Spleen (tissue), 11 donors: ENCODE measurements at regions not wholly inside any gene's neighbourhood (a gene's known extent, or its start where the extent isn't known, plus 50 kb on each side); places are given as distances from the start of the nearest gene placed in this dataset.

Experiments
- DNase-seq: peaks from one replicate; pipeline ENCODE4 v3.0.0-alpha.2; 2020
- H3K27ac ChIP-seq, 8 donors: fragments of 200-600 bp; sonication (generic) in 7 of 8; 1 replicate in 4 of 8; 2 replicates in 4 of 8; pipeline versions ENCODE4 v1.5.0 to v1.8.0; 2016 to 2021; ENCODE audit warnings: inconsistent platforms in 4 of 8, mild to moderate bottlenecking in 4 of 8, moderate library complexity in 1 of 8
- H3K27me3 ChIP-seq, 7 donors: fragments of 200-600 bp; sonication (generic) in 6 of 7; replicated peaks in 1 of 7; 1 replicate in 4 of 7; 2 replicates in 3 of 7; pipeline versions ENCODE4 v1.5.0 to v1.8.0; 2016 to 2021; ENCODE audit warnings: inconsistent platforms in 3 of 7, mild to moderate bottlenecking in 1 of 7
- H3K36me3 ChIP-seq, 6 donors: fragments of 200-600 bp; sonication (generic) in 5 of 6; 1 replicate in 4 of 6; 2 replicates in 2 of 6; pipeline versions ENCODE4 v1.5.0 to v1.8.0; 2016 to 2021; ENCODE audit warnings: inconsistent platforms in 2 of 6
- H3K4me1 ChIP-seq, 6 donors: fragments of 200-600 bp; sonication (generic) in 5 of 6; 1 replicate in 3 of 6; 2 replicates in 3 of 6; pipeline versions ENCODE4 v1.5.0 to v1.8.0; 2016 to 2021; ENCODE audit warnings: inconsistent platforms in 3 of 6
- H3K4me3 ChIP-seq, 8 donors: fragments of 200-600 bp; sonication (generic) in 7 of 8; 1 replicate in 4 of 8; 2 replicates in 4 of 8; pipeline versions ENCODE4 v1.5.0 to v1.8.0; 2016 to 2021; ENCODE audit warnings: inconsistent platforms in 4 of 8, mild to moderate bottlenecking in 4 of 8, moderate library complexity in 2 of 8
- H3K9me3 ChIP-seq, 8 donors: fragments of 200-600 bp; sonication (generic) in 7 of 8; 1 replicate in 4 of 8; 2 replicates in 4 of 8; pipeline versions ENCODE4 v1.5.0 to v1.8.0; 2016 to 2021; ENCODE audit warnings: inconsistent platforms in 4 of 8
- CTCF ChIP-seq, 11 experiments: fragments of 200-600 bp in 7 of 11; fragments of 450-650 bp in 4 of 11; sonication (generic) in 4 of 11; IDR thresholded peaks in 8 of 11; conservative IDR thresholded peaks in 3 of 11; 1 replicate in 7 of 11; 2 replicates in 4 of 11; pipeline versions ENCODE4 v1.4.0 to v1.8.0; 2016 to 2021; ENCODE audit warnings: antibody characterized with exemption in 11 of 11, inconsistent platforms in 4 of 11, mild to moderate bottlenecking in 1 of 11
- POLR2A ChIP-seq, 3 donors: fragments of 450-650 bp; IDR thresholded peaks; one replicate each; pipeline ENCODE4 v1.5.1; 2017; ENCODE audit warnings: antibody characterized with exemption in 3 of 3, mild to moderate bottlenecking in 1 of 3
- POLR2AphosphoS5 ChIP-seq, 3 donors: sonication (generic); formaldehyde crosslinking; IDR thresholded peaks; one replicate each; pipeline ENCODE4 v1.5.1; 2017; ENCODE audit warnings: antibody characterized with exemption in 3 of 3
- WGBS, 5 donors: extraction: QIAGEN DNeasy Blood & Tissue Kit in 3 of 5; methylation state at CpG; one replicate each; pipeline versions ENCODE4 v1.1.5 to v1.1.7; 2013 to 2018; 5-methylcytosine and 5-hydroxymethylcytosine counted together
- intact Hi-C: fragments of 100-400 bp; cut with DNase I; formaldehyde crosslinking; loops from one replicate; pipeline ENCODE4 v1.15.0; 2023; ENCODE audit warnings: low total_unique reads
- donor health status: healthy with polysubstance abuse.
- donor health status: DM: no; HTN: no; CAD: no; lungs with moderate emphysema.
- donor health status: DM: no; HTN: no; CAD: no.
- donor health status: Bipolar disorder and iron deficiency.
- donor health status: healthy.
- donor health status: DM: no; HTN: no; CAD: no.
- donor health status: DM: yes; HTN: yes; CAD: no.

GRCh38 chr12:113766131-113766878, 199.8 kb downstream of the RBM19 start:
- Histone ChIP-seq H3K4me3 (no peak overlapping the region), H3K27me3 (peaks cover 0 to 80% (median 14%) of the 10 kb centered on the region in 7 donors), H3K36me3 (no peaks in the 10 kb centered on the region), H3K27ac (no peak overlapping the region), H3K4me1 (no peaks in the 10 kb centered on the region), H3K9me3 (no peaks in the 10 kb centered on the region)
- TF ChIP-seq CTCF (IDR thresholded peaks at IDR 0.05 in 8 of 11, conservative IDR thresholded peaks at IDR 0.05 in 3 of 11) (no peak), POLR2AphosphoS5 (IDR thresholded peaks at IDR 0.05) (no peak), POLR2A (IDR thresholded peaks at IDR 0.05) (no peak)
- intact Hi-C loops = no loop called here
- WGBS, 5 donors = 54 to 69% (median 68%) methylated on average over 36 of the region's 36 CpGs
- no peak for DNase-seq

- H3K9me3 ChIP-seq = no peaks in the 10 kb centered on the region
- TF ChIP-seq POLR2AphosphoS5 (IDR thresholded peaks at IDR 0.05) (no peak), CTCF (IDR thresholded peaks at IDR 0.05 in 8 of 11, conservative IDR thresholded peaks at IDR 0.05 in 3 of 11) (no peak), POLR2A (IDR thresholded peaks at IDR 0.05) (no peak)
- DNase-seq = no peak
- peaks cover 0 to 93% (median 14%) of the 10 kb centered on the region in 7 donors for H3K27me3 ChIP-seq
- H3K4me3 ChIP-seq = no peak overlapping the region
- no peak overlapping the region for H3K27ac ChIP-seq
- H3K36me3 ChIP-seq = no peaks in the 10 kb centered on the region
- H3K4me1 ChIP-seq = no peaks in the 10 kb centered on the region
- WGBS, 5 donors = 79 to 87% (median 83%) methylated on average over 10 of the region's 10 CpGs
- intact Hi-C loops = no loop called here
Observed at GRCh38 chr12:113764661-113765060, 201.5 kb downstream of the RBM19 start.

GRCh38 chr12:113762882-113763816, 203.0 kb downstream of the RBM19 start:
- no peak overlapping the region for H3K4me3 ChIP-seq
- H3K27me3 ChIP-seq = peaks cover 0 to 91% (median 14%) of the 10 kb centered on the region in 7 donors
- intact Hi-C loops = no loop called here
- H3K4me1 ChIP-seq = no peaks in the 10 kb centered on the region
- 69 to 72% (median 69%) methylated on average over 17 of the region's 17 CpGs for WGBS, 5 donors
- no peaks in the 10 kb centered on the region for H3K36me3 ChIP-seq
- DNase-seq = no peak
- H3K9me3 ChIP-seq = peaks cover 0 to 5% (median 0%) of the 10 kb centered on the region in 8 donors
- no peak overlapping the region for H3K27ac ChIP-seq
- TF ChIP-seq CTCF (IDR thresholded peaks at IDR 0.05 in 8 of 11, conservative IDR thresholded peaks at IDR 0.05 in 3 of 11) (no peak), POLR2A (IDR thresholded peaks at IDR 0.05) (no peak), POLR2AphosphoS5 (IDR thresholded peaks at IDR 0.05) (no peak)
